IMR-90 (cell line): ENCODE measurements at regions not wholly inside any gene's neighbourhood (a gene's known extent, or its start where the extent isn't known, plus 50 kb on each side); places are given as distances from the start of the nearest gene placed in this dataset.
"Not testable (repeated sequence)": the region's sequence is repeated elsewhere in the genome, so short reads cannot be mapped to it uniquely, and the experiment has no call there.

Source experiments
- ATAC-seq: fragments of 200-7000 bp; cut with Tn5 transposase; 2 replicates; pipeline ENCODE4 v1.9.1; 2020; ENCODE audit warnings: low read depth, mild to moderate bottlenecking, moderate library complexity
- BruUV-seq: library from RNA; stranded (reverse); fragments of 400-500 nt; replicated peaks from 2 replicates; lab custom pipeline; 2021; lab: Mats Ljungman, UMichigan
- CTCF ChIA-PET: fragments of 300-600 bp; formaldehyde crosslinking; extraction: SDS; loops from one replicate; lab custom pipeline; 2021; ENCODE audit warnings: antibody characterized with exemption; lab: Yijun Ruan, JAX
- POLR2A ChIA-PET: fragments of 300-600 bp; sonication (Branson Sonifier 250); formaldehyde crosslinking; loops from one replicate; lab custom pipeline; 2022; ENCODE audit warnings: antibody characterized with exemption; ENCODE audit not compliant: unreplicated experiment; lab: Charles Lee
- DNase-seq: peaks from one replicate; pipeline ENCODE4 v3.0.0; 2013
- H2AFZ ChIP-seq: replicated peaks from 2 replicates; pipeline ENCODE3; 2013; ENCODE audit warnings: low read length, mild to moderate bottlenecking; ENCODE audit not compliant: poor library complexity
- H2AK5ac ChIP-seq: 2 replicates; pipeline ENCODE4 v1.6.1; 2013; ENCODE audit warnings: low read depth, low read length, inconsistent platforms
- H2AK9ac ChIP-seq: replicated peaks from 2 replicates; pipeline ENCODE3; 2013; ENCODE audit warnings: mild to moderate bottlenecking, low read depth, low read length, moderate library complexity; ENCODE audit not compliant: poor library complexity
- H2BK120ac ChIP-seq: 2 replicates; pipeline ENCODE4 v1.6.1; 2013; ENCODE audit warnings: low read depth, low read length, inconsistent platforms
- H2BK15ac ChIP-seq: 3 replicates; pipeline ENCODE4 v1.6.1; 2013; ENCODE audit warnings: low read depth, low read length, inconsistent platforms
- H2BK20ac ChIP-seq: 2 replicates; pipeline ENCODE4 v1.6.1; 2013; ENCODE audit warnings: low read depth, mild to moderate bottlenecking, inconsistent platforms, low read length, moderate library complexity
- H2BK5ac ChIP-seq: 2 replicates; pipeline ENCODE4 v1.6.1; 2013; ENCODE audit warnings: mild to moderate bottlenecking, low read depth, low read length, inconsistent platforms; ENCODE audit not compliant: poor library complexity, severe bottlenecking
- H3K14ac ChIP-seq: replicated peaks from 2 replicates; pipeline ENCODE4 v1.6.1; 2013; ENCODE audit warnings: low read depth, low read length, inconsistent platforms
- H3K18ac ChIP-seq: 2 replicates; pipeline ENCODE4 v1.6.1; 2013; ENCODE audit warnings: low read depth, low read length, control low read depth
- H3K23ac ChIP-seq: 2 replicates; pipeline ENCODE4 v1.6.1; 2013; ENCODE audit warnings: low read depth, low read length, inconsistent platforms
- H3K27ac ChIP-seq: 2 replicates; pipeline ENCODE4 v1.5.1; 2013; ENCODE audit warnings: mild to moderate bottlenecking, control low read depth, low read length; ENCODE audit not compliant: insufficient read depth
- H3K27me3 ChIP-seq: 2 replicates; pipeline ENCODE4 v1.6.1; 2013; ENCODE audit warnings: low read length; ENCODE audit not compliant: control insufficient read depth, insufficient read depth
- H3K36me3 ChIP-seq: 2 replicates; pipeline ENCODE4 v1.6.1; 2013; ENCODE audit warnings: low read length, mixed read lengths; ENCODE audit not compliant: control insufficient read depth, insufficient read depth
- H3K4ac ChIP-seq: 2 replicates; pipeline ENCODE4 v1.6.1; 2013; ENCODE audit warnings: low read depth, low read length, inconsistent platforms
- H3K4me1 ChIP-seq: 2 replicates; pipeline ENCODE4 v1.6.1; 2013; ENCODE audit warnings: low read length, mixed read lengths; ENCODE audit not compliant: control insufficient read depth, insufficient read depth
- H3K4me2 ChIP-seq: 2 replicates; pipeline ENCODE4 v1.6.1; 2013; ENCODE audit warnings: low read depth, mild to moderate bottlenecking, control low read depth, low read length, moderate library complexity
- H3K4me3 ChIP-seq: 2 replicates; pipeline ENCODE4 v1.5.1; 2013; ENCODE audit warnings: low read depth, mild to moderate bottlenecking, control low read depth, low read length, moderate library complexity; ENCODE audit not compliant: insufficient read depth
- H3K56ac ChIP-seq: 2 replicates; pipeline ENCODE4 v1.6.1; 2013; ENCODE audit warnings: low read length, inconsistent platforms; ENCODE audit not compliant: insufficient read depth; ENCODE audit errors: extremely low read depth
- H3K79me1 ChIP-seq, 2 experiments: 2 replicates each; pipeline ENCODE4 v1.6.1; 2013; ENCODE audit warnings: low read length in 2 of 2, inconsistent platforms in 1 of 2, low read depth in 1 of 2
- H3K9ac ChIP-seq: 2 replicates; pipeline ENCODE4 v1.6.1; 2013; ENCODE audit warnings: low read depth, low read length, control low read depth
- H3K9me1 ChIP-seq: 2 replicates; pipeline ENCODE4 v1.6.1; 2013; ENCODE audit warnings: low read length, inconsistent platforms; ENCODE audit not compliant: insufficient read depth
- H3K9me3 ChIP-seq: 2 replicates; pipeline ENCODE4 v1.6.1; 2013; ENCODE audit warnings: low read length; ENCODE audit not compliant: control insufficient read depth, insufficient read depth
- H4K20me1 ChIP-seq: 2 replicates; pipeline ENCODE4 v1.6.1; 2013; ENCODE audit warnings: low read length, inconsistent platforms; ENCODE audit not compliant: insufficient read depth
- H4K5ac ChIP-seq: 2 replicates; pipeline ENCODE4 v1.6.1; 2013; ENCODE audit warnings: mild to moderate bottlenecking, low read depth, low read length, control low read depth
- H4K8ac ChIP-seq, 2 experiments: 2 replicates each; pipeline ENCODE4 v1.6.1; 2013; ENCODE audit warnings: low read depth in 2 of 2, low read length in 2 of 2, control low read depth in 1 of 2, inconsistent platforms in 1 of 2
- H4K91ac ChIP-seq: 2 replicates; pipeline ENCODE4 v1.6.1; 2013; ENCODE audit warnings: low read depth, low read length, inconsistent platforms; ENCODE audit not compliant: insufficient read depth
- CEBPB ChIP-seq: IDR thresholded peaks from 2 replicates; pipeline ENCODE4 v1.6.1; 2012; ENCODE audit warnings: low read depth, low read length, improper control_type of control experiment
- WGBS, 2 experiments: methylation state at CpG; one replicate each; pipeline versions ENCODE4 v1.1.5 to v1.1.7; 2013; ENCODE audit warnings: missing lambda C conversion rate in 2 of 2; ENCODE audit not compliant: insufficient read length in 1 of 2; ENCODE audit errors: extremely low coverage in 2 of 2; 5-methylcytosine and 5-hydroxymethylcytosine counted together
- dilution Hi-C: fragments of 300-500 bp; cut with HindIII; formaldehyde crosslinking; loops from one replicate; pipeline ENCODE4 v1.14.3; 2018; ENCODE audit warnings: low sequenced_read_pairs; ENCODE audit not compliant: unreplicated experiment
- in situ Hi-C: fragments of 300-500 bp; cut with MboI; formaldehyde crosslinking; loops from 3 replicates; pipeline ENCODE4 v1.14.3; 2019; ENCODE audit warnings: low sequenced_read_pairs, inconsistent platforms, mixed read lengths
- intact Hi-C: fragments of 100-400 bp; cut with micrococcal nuclease; formaldehyde crosslinking; loops from 2 replicates; pipeline ENCODE4 v1.10.0; 2022

GRCh38 chr2:231651561-231651960, 56.8 kb upstream of the PTMA start:
- H3K4ac ChIP-seq, H3K9me3 ChIP-seq, H2BK15ac ChIP-seq, H4K91ac ChIP-seq, H3K4me2 ChIP-seq, H3K9ac ChIP-seq, dilution Hi-C loops, ATAC-seq, H4K8ac ChIP-seq, H3K79me1 ChIP-seq, POLR2A ChIA-PET, H3K18ac ChIP-seq, H3K4me1 ChIP-seq, H2AK9ac ChIP-seq, intact Hi-C loops, H4K5ac ChIP-seq, H2BK20ac ChIP-seq, H3K27me3 ChIP-seq, H3K9me1 ChIP-seq, H3K36me3 ChIP-seq, H2BK5ac ChIP-seq, H2AK5ac ChIP-seq, H3K56ac ChIP-seq, H3K27ac ChIP-seq, H2BK120ac ChIP-seq, H2AFZ ChIP-seq, H3K14ac ChIP-seq, H3K23ac ChIP-seq, H4K20me1 ChIP-seq, in situ Hi-C loops, BruUV-seq, DNase-seq, H3K4me3 ChIP-seq: not testable (repeated sequence)
- peak; percentile 41 for TF ChIP-seq CEBPB
- CTCF ChIA-PET = interaction anchor here (0.6 to 0.7 kb wide), 2 partner anchors 38 to 948 kb away, joined by 3 read pairs; no protein-coding TSS in a partner anchor
- 86% methylated on average over 4 of the region's 8 CpGs; no CpG with 5 or more reads in 1 of the 2 experiments for WGBS, 2 experiments
